ENCODE measurements at regions not wholly inside any gene's neighbourhood (a gene's known extent, or its start where the extent isn't known, plus 50 kb on each side); places are given as distances from the start of the nearest gene placed in this dataset.

GRCh38 chr13:70784207-70784989, 676.1 kb upstream of the KLHL1 start:
- 78% methylated on average over 3 of the region's 3 CpGs for WGBS (ENCODE audit: low lambda C conversion rate, missing lambda C conversion rate)
- H2AFZ ChIP-seq, result no peak overlapping the region
- no peak for TF ChIP-seq CTCF (IDR thresholded peaks at IDR 0.05; ENCODE audit: poor library complexity)
- TF ChIP-seq EZH2 (IDR thresholded peaks at IDR 0.05; ENCODE audit: borderline replicate concordance), result no peak
- no peak for TF ChIP-seq EZH2phosphoT487 (IDR thresholded peaks at IDR 0.05; ENCODE audit: low read depth, severe bottlenecking, unreplicated experiment)
- no peak for DNase-seq (ENCODE audit: low spot score)
- H3K9me3 ChIP-seq (ENCODE audit: low read depth), result no peaks in the 10 kb centered on the region
- H3K27ac ChIP-seq, result no peak overlapping the region
- no peak overlapping the region for H3K4me3 ChIP-seq
- H3K9me2 ChIP-seq (replicated peaks; ENCODE audit: insufficient read depth), result no peaks in the 10 kb centered on the region
- H3K36me3 ChIP-seq (replicated peaks; ENCODE audit: insufficient read depth, low read depth), result no peaks in the 10 kb centered on the region
- no peaks in the 10 kb centered on the region for H4K20me1 ChIP-seq (ENCODE audit: insufficient read depth, poor library complexity, severe bottlenecking)
- no peak overlapping the region for H3K4me2 ChIP-seq
- no peaks in the 10 kb centered on the region for H3K4me1 ChIP-seq (ENCODE audit: insufficient read depth)
- H3K27me3 ChIP-seq, result no peaks in the 10 kb centered on the region
- no peaks in the 10 kb centered on the region for H3K79me2 ChIP-seq

GRCh38 chr13:70769817-70770216, 661.6 kb upstream of the KLHL1 start:
- Histone ChIP-seq H3K4me2 (no peak overlapping the region), H3K9me3 (ENCODE audit: low read depth) (no peaks in the 10 kb centered on the region), H4K20me1 (ENCODE audit: insufficient read depth, poor library complexity, severe bottlenecking) (no peaks in the 10 kb centered on the region), H3K4me1 (ENCODE audit: insufficient read depth) (peaks cover 5% of the 10 kb centered on the region), H2AFZ (no peak overlapping the region), H3K9me2 (replicated peaks; ENCODE audit: insufficient read depth) (no peaks in the 10 kb centered on the region), H3K4me3 (no peak overlapping the region), H3K36me3 (replicated peaks; ENCODE audit: insufficient read depth, low read depth) (no peaks in the 10 kb centered on the region), H3K79me2 (no peaks in the 10 kb centered on the region), H3K27me3 (no peaks in the 10 kb centered on the region), H3K27ac (no peak overlapping the region)
- TF ChIP-seq EZH2phosphoT487 (IDR thresholded peaks at IDR 0.05; ENCODE audit: low read depth, severe bottlenecking, unreplicated experiment), result peak; percentile 61
- no peak for TF ChIP-seq EZH2 (IDR thresholded peaks at IDR 0.05; ENCODE audit: borderline replicate concordance)
- 57% methylated on average over 1 of the region's 1 CpG for WGBS (ENCODE audit: low lambda C conversion rate, missing lambda C conversion rate)
- no peak for DNase-seq (ENCODE audit: low spot score)

- WGBS (ENCODE audit: low lambda C conversion rate, missing lambda C conversion rate), result 89% methylated on average over 4 of the region's 4 CpGs
- H3K79me2 ChIP-seq, result no peaks in the 10 kb centered on the region
- no peaks in the 10 kb centered on the region for H3K9me3 ChIP-seq (ENCODE audit: low read depth)
- no peaks in the 10 kb centered on the region for H3K36me3 ChIP-seq (replicated peaks; ENCODE audit: insufficient read depth, low read depth)
- H4K20me1 ChIP-seq (ENCODE audit: insufficient read depth, poor library complexity, severe bottlenecking), result no peaks in the 10 kb centered on the region
- H3K4me1 ChIP-seq (ENCODE audit: insufficient read depth), result no peaks in the 10 kb centered on the region
- no peaks in the 10 kb centered on the region for H3K9me2 ChIP-seq (replicated peaks; ENCODE audit: insufficient read depth)
- H2AFZ ChIP-seq, result no peak overlapping the region
- DNase-seq (ENCODE audit: low spot score), result no peak
- no peak overlapping the region for H3K4me3 ChIP-seq
- TF ChIP-seq EZH2 (IDR thresholded peaks at IDR 0.05; ENCODE audit: borderline replicate concordance), result no peak
- no peak for TF ChIP-seq EZH2phosphoT487 (IDR thresholded peaks at IDR 0.05; ENCODE audit: low read depth, severe bottlenecking, unreplicated experiment)
- no peak for TF ChIP-seq CTCF (IDR thresholded peaks at IDR 0.05; ENCODE audit: poor library complexity)
- no peak overlapping the region for H3K4me2 ChIP-seq
- H3K27me3 ChIP-seq, result no peaks in the 10 kb centered on the region
- H3K27ac ChIP-seq, result no peak overlapping the region
These were observed 650.7 kb upstream of the KLHL1 start for GRCh38 chr13:70758932-70759331.

- H4K20me1 ChIP-seq (ENCODE audit: insufficient read depth, poor library complexity, severe bottlenecking), result no peaks in the 10 kb centered on the region
- no peaks in the 10 kb centered on the region for H3K36me3 ChIP-seq (replicated peaks; ENCODE audit: insufficient read depth, low read depth)
- DNase-seq (ENCODE audit: low spot score), result no peak
- H3K4me1 ChIP-seq (ENCODE audit: insufficient read depth), result no peaks in the 10 kb centered on the region
- no peak overlapping the region for H3K4me3 ChIP-seq
- no peaks in the 10 kb centered on the region for H3K79me2 ChIP-seq
- H3K27ac ChIP-seq, result no peak overlapping the region
- no peaks in the 10 kb centered on the region for H3K9me2 ChIP-seq (replicated peaks; ENCODE audit: insufficient read depth)
- H2AFZ ChIP-seq, result no peak overlapping the region
- no peak for TF ChIP-seq EZH2phosphoT487 (IDR thresholded peaks at IDR 0.05; ENCODE audit: low read depth, severe bottlenecking, unreplicated experiment)
- TF ChIP-seq CTCF (IDR thresholded peaks at IDR 0.05; ENCODE audit: poor library complexity), result no peak
- no peak for TF ChIP-seq EZH2 (IDR thresholded peaks at IDR 0.05; ENCODE audit: borderline replicate concordance)
- H3K4me2 ChIP-seq, result no peak overlapping the region
- H3K9me3 ChIP-seq (ENCODE audit: low read depth), result no peaks in the 10 kb centered on the region
- no peaks in the 10 kb centered on the region for H3K27me3 ChIP-seq
These were observed 647.8 kb upstream of the KLHL1 start for GRCh38 chr13:70756088-70756487.

Data from hepatocyte (in vitro differentiated cells).